H1 (cell line): ENCODE measurements at regions not wholly inside any gene's neighbourhood (a gene's known extent, or its start where the extent isn't known, plus 50 kb on each side); places are given as distances from the start of the nearest gene placed in this dataset.

ENCODE experiments used
- CTCF ChIA-PET: fragments of 300-600 bp; sonication (Branson Sonifier 250); formaldehyde crosslinking; loops from one replicate; lab custom pipeline; 2021; ENCODE audit not compliant: partially characterized antibody; lab: Charles Lee
- POLR2A ChIA-PET: fragments of 300-600 bp; sonication (Branson Sonifier 250); formaldehyde crosslinking; loops from one replicate; lab custom pipeline; 2021; ENCODE audit warnings: inconsistent platforms; ENCODE audit not compliant: partially characterized antibody; lab: Charles Lee
- DNase-seq, 2 experiments: peaks; one replicate each; pipeline versions ENCODE4 v3.0.0 to v3.0.0-alpha.2; 2010 to 2022; ENCODE audit warnings: low spot score in 2 of 2, low read depth in 1 of 2, mixed read lengths in 1 of 2
- FAIRE-seq: peaks from 2 replicates; lab custom pipeline; 2011; peaks lifted over from hg19 to GRCh38; lab: Jason Lieb, UNC
- H2AFZ ChIP-seq: 2 replicates; pipeline ENCODE4 v1.8.1; 2012; ENCODE audit warnings: low read length, inconsistent platforms
- H2AK5ac ChIP-seq: 2 replicates; pipeline ENCODE4 v1.6.1; 2013; ENCODE audit warnings: low read depth, low read length
- H2BK120ac ChIP-seq: replicated peaks from 2 replicates; pipeline ENCODE3; 2013; ENCODE audit warnings: low read depth, low read length, inconsistent platforms
- H2BK12ac ChIP-seq: 2 replicates; pipeline ENCODE4 v1.6.1; 2013; ENCODE audit warnings: low read depth, low read length
- H2BK15ac ChIP-seq: 2 replicates; pipeline ENCODE4 v1.6.1; 2013; ENCODE audit warnings: low read length
- H2BK20ac ChIP-seq: 2 replicates; pipeline ENCODE4 v1.6.1; 2013; ENCODE audit warnings: low read length
- H2BK5ac ChIP-seq: 2 replicates; pipeline ENCODE4 v1.6.1; 2013; ENCODE audit warnings: low read depth, low read length
- H3K14ac ChIP-seq: 2 replicates; pipeline ENCODE4 v1.6.1; 2013; ENCODE audit warnings: inconsistent platforms; ENCODE audit not compliant: insufficient read length
- H3K18ac ChIP-seq: 2 replicates; pipeline ENCODE4 v1.6.1; 2013; ENCODE audit warnings: low read length; ENCODE audit errors: extremely low read depth
- H3K23ac ChIP-seq: 2 replicates; pipeline ENCODE4 v1.6.1; 2013; ENCODE audit warnings: inconsistent platforms; ENCODE audit not compliant: insufficient read length
- H3K23me2 ChIP-seq: 2 replicates; pipeline ENCODE4 v1.6.1; 2013; ENCODE audit warnings: low read depth, low read length
- H3K27ac ChIP-seq: 2 replicates; pipeline ENCODE4 v1.6.1; 2011; ENCODE audit warnings: low read depth, low read length, inconsistent platforms
- H3K27me3 ChIP-seq, 4 experiments: replicated peaks in 1 of 4; 1 replicate in 1 of 4; 2 replicates in 3 of 4; pipeline versions ENCODE4 v1.6.1 to v1.8.1; 2011 to 2013; ENCODE audit warnings: low read length in 3 of 4, mild to moderate bottlenecking in 3 of 4, inconsistent platforms in 2 of 4, mixed read lengths in 2 of 4, moderate library complexity in 1 of 4; ENCODE audit not compliant: control insufficient read depth in 3 of 4, insufficient read depth in 3 of 4; ENCODE audit errors: extremely low read depth in 1 of 4
- H3K36me3 ChIP-seq, 4 experiments: 2 replicates each; pipeline versions ENCODE4 v1.6.1 to v1.8.1; 2011 to 2013; ENCODE audit warnings: mild to moderate bottlenecking in 4 of 4, low read length in 3 of 4, moderate library complexity in 2 of 4, control low read depth in 1 of 4, inconsistent platforms in 1 of 4; ENCODE audit not compliant: insufficient read depth in 4 of 4, control insufficient read depth in 2 of 4
- H3K4ac ChIP-seq: replicated peaks from 2 replicates; pipeline ENCODE3; 2013; ENCODE audit warnings: low read length, low read depth, mixed read lengths, inconsistent platforms; ENCODE audit not compliant: insufficient read length
- H3K4me1 ChIP-seq, 4 experiments: replicated peaks in 1 of 4; 1 replicate in 1 of 4; 2 replicates in 3 of 4; pipeline versions ENCODE4 v1.6.1 to v1.8.1; 2011 to 2013; ENCODE audit warnings: low read length in 3 of 4, inconsistent platforms in 2 of 4, mixed read lengths in 1 of 4; ENCODE audit not compliant: insufficient read depth in 4 of 4, control insufficient read depth in 3 of 4
- H3K4me2 ChIP-seq, 2 experiments: 2 replicates each; pipeline versions ENCODE4 v1.6.1 to v1.8.1; 2011 to 2013; ENCODE audit warnings: low read depth in 2 of 2, low read length in 2 of 2, control low read depth in 1 of 2, inconsistent platforms in 1 of 2, mild to moderate bottlenecking in 1 of 2; ENCODE audit not compliant: insufficient read depth in 1 of 2
- H3K4me3 ChIP-seq, 4 experiments: fragments of 200-600, 300-600 bp in 1 of 4; sonication (generic), shearing (Covaris generic), sonication (Bioruptor Twin) in 1 of 4; 2 replicates each; pipeline versions ENCODE4 v1.5.1 to v1.8.1; 2011 to 2016; ENCODE audit warnings: low read length in 4 of 4, low read depth in 3 of 4, control low read depth in 2 of 4, inconsistent platforms in 2 of 4, mild to moderate bottlenecking in 2 of 4, mixed read lengths in 1 of 4, moderate library complexity in 1 of 4; ENCODE audit not compliant: insufficient read depth in 2 of 4; ENCODE audit errors: extremely low read depth in 1 of 4
- H3K56ac ChIP-seq: replicated peaks from 2 replicates; pipeline ENCODE3; 2013; ENCODE audit warnings: low read depth, mild to moderate bottlenecking, mixed read lengths, low read length, inconsistent platforms; ENCODE audit not compliant: insufficient read length
- H3K79me1 ChIP-seq: 2 replicates; pipeline ENCODE4 v1.6.1; 2013; ENCODE audit warnings: low read depth, low read length, control low read depth
- H3K79me2 ChIP-seq, 2 experiments: 2 replicates each; pipeline versions ENCODE4 v1.6.1 to v1.8.1; 2012 to 2013; ENCODE audit warnings: low read length in 2 of 2, mild to moderate bottlenecking in 2 of 2, inconsistent platforms in 1 of 2; ENCODE audit not compliant: insufficient read depth in 2 of 2, control insufficient read depth in 1 of 2
- H3K9ac ChIP-seq, 4 experiments: replicated peaks in 1 of 4; 1 replicate in 1 of 4; 2 replicates in 3 of 4; pipeline versions ENCODE4 v1.6.1 to v1.8.1; 2011 to 2013; ENCODE audit warnings: low read depth in 3 of 4, low read length in 3 of 4, control low read depth in 2 of 4, mild to moderate bottlenecking in 2 of 4, moderate library complexity in 2 of 4, inconsistent platforms in 1 of 4; ENCODE audit errors: extremely low read depth in 1 of 4
- H3K9me3 ChIP-seq, 2 experiments: 2 replicates each; pipeline versions ENCODE4 v1.6.1 to v1.8.1; 2012 to 2013; ENCODE audit warnings: mild to moderate bottlenecking in 2 of 2, moderate library complexity in 2 of 2, control low read depth in 1 of 2, inconsistent platforms in 1 of 2, low read depth in 1 of 2, low read length in 1 of 2, mixed read lengths in 1 of 2; ENCODE audit not compliant: insufficient read depth in 2 of 2
- H4K20me1 ChIP-seq, 2 experiments: replicated peaks in 1 of 2; 2 replicates each; pipeline versions ENCODE3 to v1.8.1; 2011 to 2013; ENCODE audit warnings: inconsistent platforms in 2 of 2, low read length in 2 of 2, mild to moderate bottlenecking in 1 of 2; ENCODE audit not compliant: insufficient read depth in 2 of 2, control insufficient read depth in 1 of 2
- H4K5ac ChIP-seq: 2 replicates; pipeline ENCODE4 v1.6.1; 2013; ENCODE audit warnings: low read length, low read depth, mixed read lengths, inconsistent platforms; ENCODE audit not compliant: insufficient read length
- H4K8ac ChIP-seq: 2 replicates; pipeline ENCODE4 v1.8.0; 2013; ENCODE audit warnings: mild to moderate bottlenecking, moderate library complexity, low read length, inconsistent platforms; ENCODE audit not compliant: insufficient read depth; ENCODE audit errors: extremely low read depth
- H4K91ac ChIP-seq: replicated peaks from 2 replicates; pipeline ENCODE3; 2013; ENCODE audit warnings: low read length, mixed read lengths, inconsistent platforms; ENCODE audit not compliant: insufficient read length
- POLR2A ChIP-seq, 2 experiments: IDR thresholded peaks; 1 replicate in 1 of 2; 2 replicates in 1 of 2; pipeline ENCODE4 v1.6.1; 2011; ENCODE audit warnings: low read depth in 2 of 2, low read length in 2 of 2, mild to moderate bottlenecking in 2 of 2; ENCODE audit errors: control extremely low read depth in 1 of 2
- WGBS, 2 experiments: shearing (Covaris generic) in 1 of 2; methylation state at CpG; one replicate each; pipeline versions ENCODE4 v1.1.6 to v1.1.7; 2013 to 2015; ENCODE audit warnings: low lambda C conversion rate in 2 of 2, mixed read lengths in 2 of 2, inconsistent platforms in 1 of 2, low coverage in 1 of 2, missing lambda C conversion rate in 1 of 2; ENCODE audit not compliant: insufficient replicate concordance in 2 of 2, insufficient coverage in 1 of 2, insufficient read length in 1 of 2; ENCODE audit errors: extremely low coverage in 1 of 2, missing lambda C conversion rate in 1 of 2; 5-methylcytosine and 5-hydroxymethylcytosine counted together

DNA sequence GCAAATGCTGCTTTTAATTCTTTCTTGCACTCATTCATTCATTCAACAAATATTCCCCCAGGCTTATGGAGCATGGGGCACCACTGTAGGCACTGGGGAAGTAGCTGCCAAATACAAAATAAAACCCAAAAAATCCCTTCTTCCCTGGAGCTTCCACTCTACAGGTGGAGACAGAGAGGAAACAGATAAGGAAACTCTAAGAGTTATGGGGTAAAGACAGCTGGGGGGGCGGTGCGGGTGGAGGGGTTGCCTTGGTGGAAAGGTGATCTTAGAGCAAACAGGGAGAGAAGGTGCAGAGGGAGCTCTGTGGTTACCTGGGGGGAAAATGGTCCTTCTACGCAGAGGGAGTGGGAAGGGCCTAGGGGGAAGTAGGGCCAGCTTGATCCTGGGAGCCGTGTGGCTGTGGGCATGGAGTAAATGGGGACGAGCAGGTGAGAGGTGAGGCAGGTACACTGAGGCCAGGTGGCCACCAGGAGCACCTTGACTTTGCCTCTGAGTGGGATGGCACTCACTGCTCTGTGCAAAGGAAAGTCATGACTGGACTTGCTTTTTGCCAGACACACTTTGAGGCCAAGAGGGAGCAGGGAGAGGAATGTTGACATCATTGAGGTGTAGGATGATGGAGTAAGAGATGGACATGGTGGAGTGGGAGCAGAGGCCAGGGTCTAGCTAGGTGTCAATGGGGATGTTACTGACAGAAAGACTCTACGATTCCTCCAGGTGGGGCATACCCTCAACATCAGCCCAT lies 152.0 kb downstream of the ETS2 start:
- Histone ChIP-seq H3K4ac (no peak overlapping the region), H4K20me1 (no peaks in the 10 kb centered on the region), H3K56ac (no peak overlapping the region), H2BK120ac (peak overlapping the region; percentile 13), H2BK12ac (peak overlapping the region; percentile 65; the same call in 1 of the 2 replicates), H3K23me2 (no peaks in the 10 kb centered on the region), H2BK20ac (0 out of 2 replicates have a peak overlapping the region, but pooled peaks have one; percentile 10), H3K79me1 (no peaks in the 10 kb centered on the region), H3K23ac (no peak overlapping the region), H2AK5ac (no peak overlapping the region), H3K4me2 (no peak overlapping the region), H3K9ac (no peak overlapping the region), H3K27ac (no peak overlapping the region), H4K91ac (peak overlapping the region; percentile 52), H3K27me3 (peaks cover 0 to 2% (median 0%) of the 10 kb centered on the region in 4 experiments; a peak in 2 of 7 replicates), H3K79me2 (no peaks in the 10 kb centered on the region), H3K18ac (no peak overlapping the region), H3K14ac (no peak overlapping the region), H2BK5ac (no peak overlapping the region), H4K8ac (no peak overlapping the region), H4K5ac (no peak overlapping the region), H2BK15ac (no peak overlapping the region), H3K9me3 (no peaks in the 10 kb centered on the region; a peak in 1 of 4 replicates), H2AFZ (no peak overlapping the region), H3K4me1 (no peaks in the 10 kb centered on the region), H3K4me3 (no peak overlapping the region), H3K36me3 (no peaks in the 10 kb centered on the region)
- no peak for DNase-seq
- POLR2A ChIA-PET: interaction anchor here (0.9 to 1.9 kb wide), 2 partner anchors 9 to 43 kb away, joined by 3 to 4 read pairs; no protein-coding TSS in a partner anchor
- WGBS, 2 experiments: 92% methylated on average over 6 of the region's 6 CpGs; no CpG with 5 or more reads in 1 of the 2 experiments
- CTCF ChIA-PET: interaction anchor here (0.8 to 2.1 kb wide), 8 partner anchors 9 to 169 kb away, joined by 3 to 6 read pairs (median 4); no protein-coding TSS in a partner anchor
- TF ChIP-seq POLR2A (IDR thresholded peaks at IDR 0.05; ENCODE audit: control extremely low read depth in 1 of 2, low read depth in 2 of 2, low read length in 2 of 2): no peak
- FAIRE-seq: no peak
